ENCODE measurements at regions not wholly inside any gene's neighbourhood (a gene's known extent, or its start where the extent isn't known, plus 50 kb on each side); places are given as distances from the start of the nearest gene placed in this dataset.

DNA sequence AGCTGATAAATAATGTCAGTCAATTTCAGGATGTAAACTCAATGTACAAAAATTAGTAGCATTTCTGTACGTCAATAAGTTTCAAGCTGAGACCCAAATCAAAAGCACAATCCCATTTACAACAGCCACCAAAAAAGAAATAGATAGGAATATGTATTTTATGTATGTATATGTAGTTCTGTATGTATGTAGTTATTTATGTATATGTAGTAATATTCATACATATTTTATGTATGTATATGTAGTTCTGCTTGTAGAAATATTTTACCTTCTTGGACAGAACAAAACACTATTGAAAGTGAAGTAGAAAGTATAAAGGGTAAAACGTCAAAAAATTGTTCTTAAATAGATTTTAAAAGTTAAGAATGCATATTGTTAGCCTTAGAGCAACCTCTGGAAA is 591.0 kb upstream of the SETBP1 start:
- DNase-seq, result no peak

DNA sequence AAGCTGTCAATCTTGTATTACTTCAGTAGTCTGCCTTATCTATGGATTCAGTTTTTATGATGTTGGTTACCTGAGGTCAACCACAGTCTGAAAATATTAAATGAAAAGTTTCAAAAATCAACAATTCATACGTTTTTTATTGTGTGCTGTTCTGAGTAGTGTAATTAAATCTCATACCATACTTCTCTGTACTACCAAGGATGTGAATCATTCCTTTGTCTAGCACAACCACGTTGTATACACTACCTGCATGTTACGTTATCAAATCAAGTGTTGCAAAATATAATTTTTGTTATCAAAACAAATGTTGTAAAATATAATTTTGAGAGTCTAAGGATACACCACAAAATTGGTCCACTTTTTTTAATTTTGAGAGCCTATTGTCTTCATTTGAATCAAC is 590.2 kb upstream of the SETBP1 start:
- no peak for DNase-seq

DNA sequence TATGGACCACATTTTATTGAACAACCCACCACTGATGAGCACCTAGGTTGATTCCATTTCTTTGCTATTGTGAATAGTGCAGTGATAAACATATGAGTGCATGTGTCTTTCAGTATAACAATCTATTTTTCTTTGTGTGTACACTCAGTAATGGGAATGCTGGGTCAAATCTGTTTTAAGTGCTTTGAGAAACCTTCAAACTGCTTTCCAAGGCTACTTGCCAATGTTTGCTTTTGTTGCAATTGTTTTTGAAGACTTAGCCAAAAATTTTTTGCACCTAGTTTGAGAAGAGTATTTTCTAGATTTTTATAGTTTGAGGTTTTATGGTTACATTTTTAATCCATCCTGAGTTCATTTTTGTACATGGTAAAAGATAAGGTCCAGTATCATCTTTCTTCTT is 587.4 kb upstream of the SETBP1 start:
- no peak for DNase-seq

DNA sequence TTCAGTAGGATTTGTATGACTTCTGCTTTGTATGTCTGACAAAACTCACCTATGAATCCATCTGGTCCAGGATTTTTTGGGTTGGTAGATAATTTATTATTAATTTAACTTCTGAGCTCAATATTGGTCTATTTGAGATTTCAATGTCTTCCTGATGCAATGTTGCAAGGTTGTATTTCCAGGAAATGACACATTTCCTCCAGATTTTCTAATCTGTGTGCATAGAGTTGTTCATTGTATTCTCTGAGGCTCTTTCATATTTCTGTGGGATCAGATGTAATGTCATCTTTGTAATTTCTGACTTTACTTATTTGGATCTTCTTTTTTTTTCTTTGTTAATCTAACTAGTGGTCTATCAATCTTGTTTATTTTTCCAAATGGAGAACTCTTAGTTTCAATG is 584.7 kb upstream of the SETBP1 start:
- DNase-seq, result no peak

DNA sequence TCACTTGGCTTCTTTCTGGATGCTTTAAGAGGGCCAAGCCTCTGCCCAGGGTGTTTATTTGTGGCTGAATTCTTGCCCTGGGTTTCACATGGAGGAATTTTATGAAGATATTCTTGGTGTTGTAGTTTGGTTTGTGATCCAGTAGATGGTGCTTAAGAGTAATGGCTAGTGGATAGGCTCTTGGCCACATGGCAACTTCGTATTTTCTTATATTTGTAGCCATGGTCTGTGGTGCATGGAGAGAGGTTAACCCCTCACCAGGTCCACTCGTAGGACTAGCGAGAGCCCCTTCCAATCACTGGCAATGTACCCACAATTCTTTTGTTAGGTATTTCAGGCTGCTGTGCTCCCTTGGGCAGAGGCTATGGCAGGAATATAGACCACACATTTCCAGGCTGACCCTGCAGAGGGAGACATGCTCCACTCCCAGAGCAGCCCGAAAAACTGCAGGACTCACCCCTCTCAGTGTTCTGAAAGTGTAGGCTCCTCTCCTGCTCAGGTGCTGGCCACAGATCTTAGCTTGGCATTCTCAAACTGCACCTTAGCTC is 582.1 kb upstream of the SETBP1 start:
- peak; percentile 46 for DNase-seq

DNA sequence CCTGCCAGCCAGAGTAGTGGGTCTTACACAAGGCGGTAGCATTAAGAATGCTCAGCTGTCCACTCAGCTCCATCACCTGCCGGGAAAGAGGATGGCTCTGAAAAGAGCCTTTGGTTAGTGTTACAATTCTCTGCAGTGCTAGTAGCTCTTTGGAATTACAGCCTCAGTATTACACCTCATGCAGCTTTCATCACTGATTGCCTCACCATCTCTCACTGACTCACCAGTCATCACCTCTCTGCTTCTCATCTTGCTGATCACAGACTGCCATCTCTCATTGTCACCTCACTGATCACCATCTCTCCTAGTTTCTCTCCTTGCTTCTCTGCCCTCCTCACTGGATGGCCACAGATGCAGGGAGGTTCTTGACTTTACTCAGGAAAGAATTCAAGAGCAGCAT is 573.5 kb upstream of the SETBP1 start:
- DNase-seq, result no peak

DNA sequence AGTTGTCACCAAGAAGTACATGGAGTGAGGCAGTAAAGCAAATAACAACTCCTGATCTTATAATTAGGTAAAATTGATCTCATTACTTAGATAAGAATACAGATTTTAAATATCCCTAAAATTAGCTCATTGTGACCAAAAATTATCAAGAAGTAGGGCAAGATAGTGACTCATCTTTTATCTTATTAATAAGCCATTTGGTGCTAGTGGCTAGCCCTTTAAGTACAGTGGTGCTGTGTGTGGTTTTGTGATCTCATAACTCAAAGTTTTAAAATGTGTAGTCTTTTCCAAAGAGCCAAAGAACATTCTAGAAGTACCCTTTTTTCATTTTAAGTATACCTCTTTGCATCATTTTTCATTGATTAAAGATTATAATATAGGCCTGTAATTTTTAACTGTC is 569.4 kb upstream of the SETBP1 start:
- no peak for DNase-seq

DNA sequence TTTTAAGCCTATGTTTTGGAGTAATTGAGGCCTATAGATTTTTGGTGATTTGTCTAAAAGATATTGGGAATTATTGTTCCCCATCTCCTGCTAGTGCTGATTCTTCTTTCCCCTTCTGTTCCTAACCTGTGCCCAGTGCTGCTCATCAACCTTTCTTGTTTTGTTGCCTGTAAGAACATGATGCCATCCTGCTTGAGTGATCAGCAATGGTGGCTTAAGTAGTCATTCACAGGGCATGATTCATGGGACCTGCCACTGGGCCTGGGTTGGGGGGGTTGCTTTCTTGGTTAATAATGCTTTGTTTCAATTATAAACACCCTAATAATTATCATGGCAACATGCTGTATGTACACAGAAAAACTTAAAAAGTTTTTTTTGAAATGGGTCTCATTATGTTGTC is 562.9 kb upstream of the SETBP1 start:
- DNase-seq, result no peak

DNA sequence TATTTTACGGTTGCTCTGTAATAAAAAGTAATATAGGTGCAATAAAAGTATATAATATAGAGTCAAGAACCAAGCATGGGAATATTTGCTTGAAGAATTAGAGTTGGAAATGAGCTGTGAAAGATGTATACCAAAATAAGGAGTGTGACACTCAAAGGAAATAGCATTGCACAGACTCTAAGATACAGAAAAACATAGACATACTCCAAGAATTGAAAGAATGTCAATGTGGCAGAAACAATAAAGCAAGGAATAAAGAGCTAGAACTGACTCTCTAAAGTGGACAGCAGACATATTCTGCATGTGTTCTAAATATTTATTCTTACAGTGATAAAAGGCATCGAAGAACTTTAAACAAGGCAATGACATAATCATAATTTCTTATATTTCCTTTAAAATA is 561.1 kb upstream of the SETBP1 start:
- no peak for DNase-seq

DNA sequence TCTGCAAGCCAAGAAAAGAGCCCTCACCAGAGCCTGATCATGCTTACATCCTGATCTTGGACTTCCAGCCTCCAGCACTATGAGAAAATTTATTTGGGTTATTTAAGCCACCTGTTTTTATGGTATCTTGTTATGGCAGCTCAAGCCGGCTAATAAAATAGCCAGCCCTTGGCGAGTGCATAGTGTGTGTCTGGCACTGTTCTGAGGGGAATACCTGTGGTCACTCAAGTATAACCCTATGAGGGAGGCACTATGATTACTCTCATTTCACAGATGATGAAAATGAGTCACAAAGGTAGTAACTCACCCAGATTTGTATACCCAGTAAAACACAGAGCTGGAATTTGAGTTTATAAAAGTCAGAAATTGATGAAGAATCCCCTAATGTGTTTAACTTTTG is 556.9 kb upstream of the SETBP1 start:
- DNase-seq, result no peak

DNA sequence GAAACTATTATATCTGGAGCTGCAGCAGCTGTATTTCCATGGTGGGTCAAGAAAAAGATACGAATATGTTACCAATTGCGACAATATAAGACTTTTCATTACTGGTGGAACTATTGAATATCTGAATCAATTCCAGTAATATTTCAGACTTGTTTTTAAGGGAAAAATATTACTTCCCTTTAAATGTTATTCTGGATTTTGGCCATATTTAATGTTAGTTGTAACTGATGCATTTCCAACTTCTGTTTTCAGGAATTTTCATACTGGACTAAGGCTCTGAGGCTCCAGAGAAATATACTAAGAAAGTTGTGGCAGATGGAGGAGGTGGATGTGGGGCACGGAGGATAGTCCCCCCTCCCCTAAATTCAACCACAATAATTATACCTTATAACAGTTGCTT is 555.2 kb upstream of the SETBP1 start:
- no peak for DNase-seq

DNA sequence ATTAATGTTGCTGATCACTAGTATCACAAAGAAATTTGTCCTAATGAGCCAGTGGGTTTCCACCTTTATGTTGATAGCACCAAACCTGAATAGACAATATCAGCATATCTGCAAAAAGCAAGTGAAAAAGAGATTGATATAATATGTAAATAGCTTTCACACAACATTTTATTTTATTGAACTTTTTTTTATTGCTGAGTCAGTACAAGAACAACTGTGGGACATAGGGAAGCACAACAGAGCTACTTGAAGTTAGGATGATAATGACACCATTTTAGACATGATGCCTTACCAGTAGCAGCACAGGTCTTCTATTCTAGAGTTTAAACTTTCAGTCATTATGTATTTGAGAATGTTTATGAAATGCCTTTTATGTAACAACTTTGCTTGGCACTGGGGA is 554.1 kb upstream of the SETBP1 start:
- no peak for DNase-seq

DNA sequence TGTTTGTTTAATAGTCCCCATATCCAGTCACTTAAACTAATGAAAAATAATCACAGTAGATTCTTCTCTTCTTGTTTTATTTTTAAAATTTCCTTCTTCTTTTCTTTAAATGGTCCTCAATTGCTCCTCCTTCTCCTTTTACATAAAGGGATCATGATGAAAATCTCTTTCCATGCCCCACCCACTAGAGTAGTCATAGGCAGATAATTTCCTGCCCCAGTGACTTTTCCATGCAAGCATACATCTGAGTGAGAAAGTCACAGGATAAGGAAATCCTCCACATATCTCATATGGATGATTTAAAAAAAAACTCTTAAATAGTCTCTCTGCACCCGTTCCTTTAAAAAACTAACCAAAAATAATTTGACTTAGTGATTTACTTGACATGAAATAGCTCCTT is 552.3 kb upstream of the SETBP1 start:
- DNase-seq, result no peak

DNA sequence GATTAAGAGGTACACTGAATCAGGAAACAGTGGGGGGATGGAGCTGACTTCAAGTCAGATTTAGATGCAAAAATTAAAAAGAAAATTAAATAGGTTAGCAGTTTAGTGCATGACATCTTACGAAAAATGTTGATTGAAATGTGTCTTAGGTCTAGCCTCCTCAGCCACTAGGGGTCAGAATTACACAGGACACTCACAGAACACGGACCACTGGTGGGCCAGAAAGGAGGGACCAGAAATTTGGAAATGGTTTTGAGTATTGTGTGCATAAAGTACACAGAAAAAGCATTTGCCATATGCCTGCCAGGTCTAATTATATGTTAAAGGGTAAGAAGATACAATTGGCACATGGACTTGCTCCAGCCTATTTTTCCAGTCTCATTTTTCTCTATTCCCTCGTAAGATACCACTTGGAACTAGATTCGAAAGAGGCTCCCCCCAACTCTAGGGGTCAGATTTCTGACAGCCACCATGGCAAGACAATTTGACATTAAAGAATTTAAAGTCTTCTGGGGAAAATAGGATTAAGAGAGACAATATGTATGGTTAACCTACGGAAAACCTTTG is 550.2 kb upstream of the SETBP1 start:
- DNase-seq, result peak; percentile 58

DNA sequence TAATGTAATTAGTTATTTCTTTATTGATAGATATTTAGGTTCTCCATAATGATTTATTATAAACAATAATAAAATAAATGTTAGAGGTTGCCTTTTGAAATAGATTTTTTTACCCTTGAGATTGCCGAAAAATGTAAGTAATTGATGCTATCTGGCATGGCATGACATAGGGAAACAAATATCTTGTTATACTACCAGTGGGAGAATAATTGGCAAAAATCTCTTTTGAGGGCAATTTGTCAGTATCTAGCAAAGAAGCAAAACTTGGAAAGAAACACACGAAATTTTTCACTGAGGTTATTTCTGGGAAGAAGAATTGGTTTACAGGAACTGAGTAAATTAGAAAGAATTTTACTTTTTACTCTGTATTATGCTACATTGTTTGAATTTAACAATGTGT is 547.2 kb upstream of the SETBP1 start:
- DNase-seq, result no peak

DNA sequence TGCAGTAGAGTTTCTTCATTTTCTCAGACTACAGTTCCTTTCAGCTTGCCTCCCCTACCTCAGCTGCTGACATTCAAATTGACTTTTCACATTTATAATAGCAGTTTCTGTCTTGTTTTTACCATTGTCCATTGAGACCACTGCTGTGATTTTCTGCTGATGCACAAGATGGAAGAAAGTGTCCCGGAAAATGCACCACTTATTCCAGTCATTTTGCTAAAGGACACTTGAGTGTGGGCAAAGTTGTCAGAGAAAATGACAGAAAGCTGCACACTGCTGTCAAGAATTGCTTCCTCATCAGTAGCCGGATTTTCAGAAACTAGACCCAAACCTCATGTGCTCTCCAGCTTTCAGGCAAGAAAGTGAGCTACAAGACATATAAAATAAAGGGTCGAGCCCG is 546.2 kb upstream of the SETBP1 start:
- no peak for DNase-seq

DNA sequence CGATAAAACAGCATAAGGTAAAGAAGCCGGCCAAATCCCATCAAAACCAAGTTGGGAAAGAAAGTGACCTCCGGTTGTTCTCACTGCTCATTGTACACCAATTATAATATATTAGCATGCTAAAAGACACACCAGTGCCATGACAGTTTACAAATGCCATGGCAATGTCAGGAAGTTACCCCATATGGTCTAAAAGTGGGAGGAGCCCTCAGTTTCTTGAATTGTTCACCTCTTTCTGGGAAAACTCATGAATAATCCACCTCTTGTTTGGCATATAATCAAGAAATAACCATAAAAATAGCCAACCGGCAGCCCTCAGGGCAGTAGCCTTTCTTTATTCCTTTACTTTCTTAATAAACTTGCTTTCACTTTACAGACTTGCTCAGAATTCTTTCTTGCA is 544.9 kb upstream of the SETBP1 start:
- DNase-seq, result no peak

DNA sequence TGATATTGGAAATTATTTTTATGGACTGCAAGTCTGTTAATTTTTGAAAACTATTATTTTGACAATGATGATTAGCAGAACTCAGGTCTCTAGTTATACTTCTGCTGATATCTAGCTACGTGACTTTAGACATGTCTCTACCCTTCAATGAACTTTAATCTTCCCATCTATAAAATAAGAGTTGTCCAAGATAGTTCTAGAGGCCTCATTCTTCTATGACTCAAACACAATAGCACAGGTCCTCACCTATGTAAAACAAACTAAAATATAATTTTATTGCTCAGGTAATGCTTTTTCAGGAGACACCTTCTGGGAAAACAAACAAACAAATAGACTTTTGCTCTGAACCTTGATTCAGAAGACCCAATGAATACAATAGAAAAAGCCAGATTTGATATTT is 544.4 kb upstream of the SETBP1 start:
- no peak for DNase-seq

DNA sequence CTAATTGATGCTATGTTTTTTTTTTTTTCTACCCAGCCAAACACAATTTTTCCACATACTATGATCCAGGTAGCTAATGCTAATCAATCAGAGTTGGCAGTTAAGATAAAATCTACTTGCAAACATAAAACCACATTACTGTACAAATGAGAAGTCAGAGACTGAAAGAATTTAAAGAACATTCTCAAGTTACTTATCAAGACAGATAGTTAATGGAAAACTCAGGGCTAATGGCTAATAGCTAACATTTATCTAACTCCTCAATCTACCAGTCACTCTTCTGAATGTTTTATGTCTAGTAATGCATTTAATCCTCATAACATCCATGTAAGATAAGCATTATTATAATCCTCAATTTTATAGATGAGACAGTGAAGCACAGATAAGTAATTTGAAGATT is 537.6 kb upstream of the SETBP1 start:
- DNase-seq, result no peak

DNA sequence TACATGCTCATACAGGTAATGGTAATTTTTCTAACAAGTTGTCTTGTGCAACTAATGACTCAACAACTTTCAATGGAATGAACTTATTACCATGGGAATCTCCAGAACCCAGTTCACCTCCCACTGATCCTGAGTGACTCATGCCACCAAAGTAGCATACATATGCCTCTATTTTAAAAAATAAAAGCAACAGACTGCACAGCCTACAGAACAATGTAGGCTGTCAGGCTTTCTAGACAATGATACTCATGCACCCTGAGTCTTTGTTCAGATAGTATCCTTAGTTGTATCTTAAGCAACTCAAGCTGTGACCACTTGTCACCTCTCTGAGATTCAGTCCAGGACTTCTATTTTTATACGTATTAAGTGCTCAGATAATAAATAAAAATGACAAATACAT is 531.0 kb upstream of the SETBP1 start:
- DNase-seq, result no peak

DNA sequence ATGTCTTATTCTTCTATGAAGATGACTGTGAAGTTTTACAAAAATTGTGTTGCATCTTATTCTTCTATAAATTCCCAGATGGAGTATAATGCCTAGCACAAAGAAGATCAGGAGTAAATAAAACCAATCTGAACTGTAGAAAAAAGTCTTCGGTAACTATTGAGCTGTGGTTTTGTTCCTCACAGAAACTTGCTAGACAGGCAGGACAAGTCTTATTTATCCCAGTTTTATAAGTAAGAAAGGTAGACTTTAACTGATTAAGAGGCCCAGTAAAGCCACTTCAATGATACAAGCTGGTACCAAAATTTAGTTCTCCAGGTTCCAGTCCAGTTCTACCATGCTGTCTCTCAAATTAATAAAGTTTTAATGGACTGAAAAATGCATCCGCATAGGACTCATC is 526.7 kb upstream of the SETBP1 start:
- no peak for DNase-seq

DNA sequence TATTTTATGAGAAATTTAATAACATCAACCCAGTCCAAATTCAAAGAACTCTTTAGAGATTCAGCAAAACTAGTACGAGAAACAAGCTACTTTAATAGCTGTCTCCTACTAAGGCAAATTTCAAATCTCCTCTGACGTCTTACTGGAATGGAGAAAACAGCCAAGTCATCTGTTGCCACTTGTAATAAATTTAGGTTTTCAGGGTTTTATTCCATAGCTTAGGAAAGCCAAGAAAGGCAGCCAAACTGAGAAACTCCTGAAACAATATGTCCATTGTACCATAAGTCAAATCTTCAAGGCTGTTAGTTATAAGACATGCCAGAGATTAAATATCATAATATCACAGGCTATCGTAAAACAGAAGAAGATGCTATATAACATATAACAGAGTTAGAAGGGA is 524.6 kb upstream of the SETBP1 start:
- no peak for DNase-seq

DNA sequence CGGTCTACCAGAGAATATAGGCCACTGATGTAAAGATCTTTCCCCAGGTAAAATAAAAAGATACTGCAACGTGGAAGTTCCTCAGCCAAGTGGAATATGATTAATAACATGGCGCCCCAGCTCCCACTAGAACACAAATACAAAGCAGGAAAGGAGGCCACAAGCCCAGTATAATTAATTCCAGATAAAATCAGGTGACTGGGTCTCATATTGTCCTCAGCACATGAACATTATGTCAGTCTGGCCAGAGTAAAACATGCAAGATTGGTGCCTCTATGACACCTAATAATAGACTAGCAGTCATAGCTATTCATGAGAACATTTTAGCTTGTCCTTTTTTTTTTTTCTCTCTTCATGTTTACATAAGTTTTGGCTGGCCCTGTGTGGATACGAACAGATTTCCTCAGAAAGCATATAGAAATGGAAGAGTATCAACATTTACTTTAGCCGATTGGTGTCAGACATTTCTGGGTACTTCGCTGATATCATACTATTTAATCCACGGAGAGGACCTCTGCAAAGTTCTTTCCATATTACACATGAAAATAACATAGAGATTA is 523.8 kb upstream of the SETBP1 start:
- DNase-seq, result no peak

DNA sequence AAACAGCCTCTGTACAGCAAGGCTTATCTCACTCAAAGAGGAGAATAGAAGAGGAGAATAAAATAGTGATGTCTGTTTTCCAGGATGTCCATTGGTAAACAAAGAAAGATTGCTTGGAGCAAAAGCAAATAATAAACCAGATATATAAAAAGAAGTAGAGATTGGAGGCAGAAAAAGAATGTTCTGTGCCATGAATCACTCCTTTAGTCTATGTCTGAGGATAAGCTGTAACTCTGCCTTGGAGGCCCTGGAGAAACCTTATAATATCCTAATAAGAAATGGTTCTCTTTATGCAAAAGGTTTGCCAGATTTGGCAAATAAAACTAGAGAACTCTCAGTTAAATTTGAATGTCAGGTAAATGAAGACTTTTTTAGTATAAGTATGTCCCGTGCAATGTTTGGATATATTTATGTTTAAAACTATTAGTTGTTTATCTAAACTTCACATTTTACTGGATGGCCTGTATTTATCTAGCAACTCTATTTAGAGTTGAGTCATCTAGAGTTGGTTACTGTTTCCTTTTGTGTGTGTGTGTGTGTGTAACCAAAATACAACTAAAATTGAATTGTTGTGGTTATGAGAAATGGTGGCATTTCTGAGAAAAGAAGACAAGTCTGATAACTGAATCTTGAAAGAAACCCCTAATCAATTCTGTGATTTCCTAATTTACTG is 510.3 kb upstream of the SETBP1 start:
- DNase-seq, result no peak

DNA sequence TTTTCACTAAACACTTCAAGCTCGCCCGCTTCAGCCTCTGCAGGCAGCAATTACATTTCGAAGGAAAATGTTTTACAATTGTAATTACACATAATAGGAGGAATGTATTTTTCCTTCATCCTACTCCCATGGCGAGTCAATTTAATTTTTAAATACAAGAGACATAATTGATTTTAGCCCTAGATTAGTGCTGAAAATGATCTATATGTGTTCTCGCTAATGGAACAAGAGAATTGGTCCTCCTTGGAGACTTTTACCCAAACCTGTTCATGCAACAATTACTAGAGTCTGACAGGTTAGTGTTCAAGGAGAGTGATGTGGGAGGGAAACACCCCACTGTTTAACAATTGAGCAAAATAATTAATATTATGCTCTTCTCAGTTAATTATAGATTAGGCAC is 509.4 kb upstream of the SETBP1 start:
- no peak for DNase-seq

All from GDM1 (cell line).